Cardiac fibroblast (primary cell): ENCODE measurements at regions not wholly inside any gene's neighbourhood (a gene's known extent, or its start where the extent isn't known, plus 50 kb on each side); places are given as distances from the start of the nearest gene placed in this dataset.
A peak's percentile ranks its signal among the peaks of the same experiment; 100 is the strongest.

ENCODE experiments used
- DNase-seq, 2 donors: peaks; one replicate each; pipeline versions ENCODE4 v3.0.0 to v3.0.0-alpha.2; 2010; ENCODE audit warnings: low read depth in 2 of 2
- H3K4me3 ChIP-seq, 2 donors: replicated peaks in 1 of 2; 1 replicate in 1 of 2; 2 replicates in 1 of 2; pipeline ENCODE4 v1.5.1; 2011; ENCODE audit warnings: low read depth in 2 of 2, low read length in 2 of 2, mild to moderate bottlenecking in 2 of 2, moderate library complexity in 1 of 2
- CTCF ChIP-seq: IDR thresholded peaks from one replicate; pipeline ENCODE4 v1.5.1; 2011; ENCODE audit warnings: low read depth, mild to moderate bottlenecking, low read length, inconsistent platforms

- TF ChIP-seq CTCF = no peak
- DNase-seq = no peak
- no peak overlapping the region for H3K4me3 ChIP-seq
These were observed 137.9 kb downstream of the RPS12 start for GRCh38 chr6:132952031-132952867.

GRCh38 chr6:132952986-132953385 is 138.6 kb downstream of the RPS12 start:
- no peak overlapping the region for H3K4me3 ChIP-seq
- TF ChIP-seq CTCF = no peak
- DNase-seq = no peak

- no peak for DNase-seq
- TF ChIP-seq CTCF = no peak
- no peak overlapping the region for H3K4me3 ChIP-seq
These were observed 139.9 kb downstream of the RPS12 start for GRCh38 chr6:132954222-132954621.

- no peak for TF ChIP-seq CTCF
- H3K4me3 ChIP-seq = no peak overlapping the region
- no peak for DNase-seq
These were observed 140.6 kb downstream of the RPS12 start for GRCh38 chr6:132954936-132955335.

- no peak for TF ChIP-seq CTCF
- no peak for DNase-seq
- H3K4me3 ChIP-seq = no peak overlapping the region
These were observed 145.4 kb downstream of the RPS12 start for GRCh38 chr6:132959639-132960326.

GRCh38 chr6:132960720-132961119 is 146.4 kb downstream of the RPS12 start:
- DNase-seq = peak in 1 of 2 donors; percentile 6
- no peak overlapping the region for H3K4me3 ChIP-seq
- no peak for TF ChIP-seq CTCF
